ENCODE measurements at regions not wholly inside any gene's neighbourhood (a gene's known extent, or its start where the extent isn't known, plus 50 kb on each side); places are given as distances from the start of the nearest gene placed in this dataset.

DNA sequence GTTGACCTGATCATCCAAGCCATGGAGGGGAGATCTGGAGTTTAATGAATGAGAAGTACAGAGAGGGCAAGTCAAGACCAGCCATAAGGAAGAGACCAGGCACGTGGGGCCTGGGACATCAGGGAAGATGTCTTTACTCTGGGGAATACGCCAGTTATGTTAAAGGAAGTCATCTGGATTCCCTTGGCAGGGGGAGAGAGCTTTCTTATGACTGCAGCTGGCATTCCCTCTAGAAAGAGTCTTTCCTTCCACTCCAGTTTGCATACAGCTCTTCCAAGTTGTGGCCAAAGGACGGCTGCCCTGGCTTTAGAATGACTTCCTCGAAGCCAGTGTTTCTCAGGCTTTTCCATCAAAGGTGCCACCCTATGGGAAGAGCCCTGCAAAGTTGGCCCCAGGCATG, 93.6 kb upstream of the AGBL1 start:
- TF ChIP-seq, protein P1, sequence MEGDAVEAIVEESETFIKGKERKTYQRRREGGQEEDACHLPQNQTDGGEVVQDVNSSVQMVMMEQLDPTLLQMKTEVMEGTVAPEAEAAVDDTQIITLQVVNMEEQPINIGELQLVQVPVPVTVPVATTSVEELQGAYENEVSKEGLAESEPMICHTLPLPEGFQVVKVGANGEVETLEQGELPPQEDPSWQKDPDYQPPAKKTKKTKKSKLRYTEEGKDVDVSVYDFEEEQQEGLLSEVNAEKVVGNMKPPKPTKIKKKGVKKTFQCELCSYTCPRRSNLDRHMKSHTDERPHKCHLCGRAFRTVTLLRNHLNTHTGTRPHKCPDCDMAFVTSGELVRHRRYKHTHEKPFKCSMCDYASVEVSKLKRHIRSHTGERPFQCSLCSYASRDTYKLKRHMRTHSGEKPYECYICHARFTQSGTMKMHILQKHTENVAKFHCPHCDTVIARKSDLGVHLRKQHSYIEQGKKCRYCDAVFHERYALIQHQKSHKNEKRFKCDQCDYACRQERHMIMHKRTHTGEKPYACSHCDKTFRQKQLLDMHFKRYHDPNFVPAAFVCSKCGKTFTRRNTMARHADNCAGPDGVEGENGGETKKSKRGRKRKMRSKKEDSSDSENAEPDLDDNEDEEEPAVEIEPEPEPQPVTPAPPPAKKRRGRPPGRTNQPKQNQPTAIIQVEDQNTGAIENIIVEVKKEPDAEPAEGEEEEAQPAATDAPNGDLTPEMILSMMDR (IDR thresholded peaks at IDR 0.05): no peak
- Mint-ChIP-seq H3K36me3 (ENCODE audit: low read depth) (no peaks in the 10 kb centered on the region), H3K4me1 (no peaks in the 10 kb centered on the region), H3K27ac (peak overlapping the region; percentile 40), H3K4me3 (no peak overlapping the region), H3K9me3 (peaks cover 8% of the 10 kb centered on the region), H3K27me3 (ENCODE audit: low read depth, poor library complexity) (peaks cover 6% of the 10 kb centered on the region)
- DNase-seq: no peak

DNA sequence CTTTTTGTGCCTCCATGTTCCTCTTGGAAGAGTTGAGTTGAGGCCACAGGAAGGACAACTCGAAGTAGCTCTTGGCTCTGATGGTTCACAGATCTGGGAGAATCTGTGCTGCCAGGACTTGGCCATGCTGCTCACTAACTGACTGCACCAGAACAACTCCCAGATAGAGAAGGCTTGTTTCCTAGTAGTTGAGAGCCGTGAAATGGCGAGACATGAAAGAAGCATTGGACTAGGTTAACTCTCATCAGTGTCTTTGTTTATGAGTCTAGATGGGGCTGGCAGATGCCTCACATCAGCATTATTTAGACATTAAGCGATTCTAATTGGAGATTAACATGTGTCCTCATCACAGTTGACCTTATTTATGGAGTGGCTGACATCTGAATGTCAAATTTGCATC, 92.9 kb upstream of the AGBL1 start:
- DNase-seq: no peak
- TF ChIP-seq, protein P1 (IDR thresholded peaks at IDR 0.05): no peak
- H3K4me1 Mint-ChIP-seq: no peaks in the 10 kb centered on the region
- H3K9me3 Mint-ChIP-seq: peaks cover 6% of the 10 kb centered on the region
- H3K36me3 Mint-ChIP-seq (ENCODE audit: low read depth): no peaks in the 10 kb centered on the region
- peaks cover 3% of the 10 kb centered on the region for H3K27me3 Mint-ChIP-seq (ENCODE audit: low read depth, poor library complexity)
- no peak overlapping the region for H3K27ac Mint-ChIP-seq
- no peak overlapping the region for H3K4me3 Mint-ChIP-seq

DNA sequence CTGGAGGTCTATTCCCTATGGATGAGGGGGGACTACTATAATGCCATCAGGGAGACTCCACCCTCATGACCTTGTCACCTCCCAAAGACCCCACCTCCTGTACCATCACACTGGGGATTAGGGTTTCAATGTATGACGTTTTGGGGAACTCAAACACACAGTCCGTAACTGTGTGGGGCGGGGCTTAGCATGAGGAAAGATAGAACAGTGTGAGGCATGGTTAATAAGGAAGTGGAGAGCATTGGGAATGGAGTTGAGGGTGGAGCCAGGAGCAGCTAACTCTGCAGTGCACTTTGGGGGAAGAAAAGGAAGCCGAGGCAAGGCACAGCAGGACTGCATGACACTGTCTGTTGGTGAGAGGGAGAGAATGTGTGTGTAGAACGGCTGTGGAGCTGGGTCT, 90.9 kb upstream of the AGBL1 start:
- Mint-ChIP-seq H3K4me1 (no peaks in the 10 kb centered on the region), H3K9me3 (no peaks in the 10 kb centered on the region), H3K27ac (no peak overlapping the region), H3K36me3 (ENCODE audit: low read depth) (no peaks in the 10 kb centered on the region), H3K27me3 (ENCODE audit: low read depth, poor library complexity) (peaks cover 8% of the 10 kb centered on the region), H3K4me3 (no peak overlapping the region)
- TF ChIP-seq, protein P1 (IDR thresholded peaks at IDR 0.05): no peak
- DNase-seq: no peak

DNA sequence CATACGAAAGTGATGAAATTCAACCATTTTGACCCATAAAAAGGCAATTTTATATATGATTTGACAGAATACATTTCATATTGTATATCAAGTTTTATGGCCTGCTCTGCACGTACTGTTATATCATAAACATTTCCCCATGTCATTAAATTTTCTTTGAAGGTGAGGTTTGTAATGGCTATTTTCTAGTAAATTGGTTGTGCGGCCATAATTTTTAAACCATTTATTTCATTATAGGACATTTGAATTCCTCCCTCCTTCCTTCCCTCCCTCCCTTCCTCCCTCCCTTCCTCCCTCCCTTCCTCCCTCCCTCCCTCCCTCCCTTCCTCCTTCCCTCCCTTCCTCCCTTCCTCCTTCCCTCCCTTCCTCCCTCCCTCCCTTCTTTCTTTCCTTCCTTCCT, 87.4 kb upstream of the AGBL1 start:
- no peaks in the 10 kb centered on the region for H3K9me3 Mint-ChIP-seq
- TF ChIP-seq, protein P1 (IDR thresholded peaks at IDR 0.05): no peak
- peaks cover 4% of the 10 kb centered on the region for H3K4me1 Mint-ChIP-seq
- no peak overlapping the region for H3K27ac Mint-ChIP-seq
- DNase-seq: no peak
- H3K4me3 Mint-ChIP-seq: no peak overlapping the region
- H3K27me3 Mint-ChIP-seq (ENCODE audit: low read depth, poor library complexity): peaks cover 4% of the 10 kb centered on the region
- no peaks in the 10 kb centered on the region for H3K36me3 Mint-ChIP-seq (ENCODE audit: low read depth)

DNA sequence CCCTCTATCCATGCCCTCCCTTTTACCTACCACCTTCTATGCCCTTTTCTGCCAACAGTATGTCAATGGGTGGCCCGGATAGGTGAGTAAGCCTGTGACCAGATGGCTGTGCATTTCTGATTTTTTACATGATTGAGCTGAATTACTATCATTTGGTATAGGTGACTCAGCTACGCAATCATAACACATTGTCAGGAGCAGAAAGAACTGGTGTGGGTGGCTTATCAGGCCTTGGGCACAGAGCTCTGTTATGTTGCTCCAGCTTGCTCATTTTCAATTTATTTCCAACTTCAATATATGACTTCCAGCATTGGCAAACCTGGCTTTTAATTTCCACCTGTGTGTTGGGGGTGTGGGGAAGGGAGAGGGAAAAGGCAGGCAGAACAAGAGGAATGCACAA, 86.6 kb upstream of the AGBL1 start:
- TF ChIP-seq, protein P1 (IDR thresholded peaks at IDR 0.05): no peak
- H3K36me3 Mint-ChIP-seq (ENCODE audit: low read depth): no peaks in the 10 kb centered on the region
- DNase-seq: no peak
- H3K4me3 Mint-ChIP-seq: no peak overlapping the region
- peaks cover 10% of the 10 kb centered on the region for H3K4me1 Mint-ChIP-seq
- peaks cover 4% of the 10 kb centered on the region for H3K27me3 Mint-ChIP-seq (ENCODE audit: low read depth, poor library complexity)
- H3K9me3 Mint-ChIP-seq: no peaks in the 10 kb centered on the region
- no peak overlapping the region for H3K27ac Mint-ChIP-seq

DNA sequence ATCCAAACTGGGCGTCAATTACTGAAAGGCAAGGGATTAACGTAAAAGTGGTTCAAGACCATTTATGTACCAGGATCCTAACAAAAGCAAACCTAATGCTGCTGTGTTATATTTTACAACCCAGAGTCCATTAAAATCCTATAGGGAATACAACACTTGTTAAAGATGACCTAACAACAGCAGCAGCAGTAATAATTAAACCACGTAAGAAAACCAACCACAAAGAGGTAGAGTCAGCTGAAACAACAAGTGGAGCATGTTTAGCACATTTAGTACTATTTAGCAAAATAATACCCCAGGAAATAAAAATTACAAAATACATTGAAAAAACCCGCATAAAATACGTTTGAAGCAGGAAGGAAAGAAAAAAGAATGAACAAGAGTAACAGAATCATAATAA, 82.1 kb upstream of the AGBL1 start:
- H3K27me3 Mint-ChIP-seq (ENCODE audit: low read depth, poor library complexity): peaks cover 10% of the 10 kb centered on the region
- no peak overlapping the region for H3K4me3 Mint-ChIP-seq
- no peak overlapping the region for H3K27ac Mint-ChIP-seq
- H3K9me3 Mint-ChIP-seq: no peaks in the 10 kb centered on the region
- H3K4me1 Mint-ChIP-seq: peaks cover 10% of the 10 kb centered on the region
- TF ChIP-seq, protein P1 (IDR thresholded peaks at IDR 0.05): no peak
- no peaks in the 10 kb centered on the region for H3K36me3 Mint-ChIP-seq (ENCODE audit: low read depth)
- DNase-seq: no peak
